HG03521 (cell line): ENCODE measurements at regions not wholly inside any gene's neighbourhood (a gene's known extent, or its start where the extent isn't known, plus 50 kb on each side); places are given as distances from the start of the nearest gene placed in this dataset.
"Not testable (repeated sequence)": the region's sequence is repeated elsewhere in the genome, so short reads cannot be mapped to it uniquely, and the experiment has no call there.

Source experiments
- ATAC-seq: cut with Tn5 transposase; IDR thresholded peaks from one replicate; pipeline ENCODE4 v1.9.1; 2021; ENCODE audit warnings: mild to moderate bottlenecking, moderate library complexity; ENCODE audit not compliant: unreplicated experiment

- no peak for ATAC-seq
These were observed 666.5 kb downstream of the FLRT2 start for GRCh38 chr14:86196471-86196870.

GRCh38 chr14:86193756-86194155 lies 663.8 kb downstream of the FLRT2 start:
- no peak for ATAC-seq

DNA sequence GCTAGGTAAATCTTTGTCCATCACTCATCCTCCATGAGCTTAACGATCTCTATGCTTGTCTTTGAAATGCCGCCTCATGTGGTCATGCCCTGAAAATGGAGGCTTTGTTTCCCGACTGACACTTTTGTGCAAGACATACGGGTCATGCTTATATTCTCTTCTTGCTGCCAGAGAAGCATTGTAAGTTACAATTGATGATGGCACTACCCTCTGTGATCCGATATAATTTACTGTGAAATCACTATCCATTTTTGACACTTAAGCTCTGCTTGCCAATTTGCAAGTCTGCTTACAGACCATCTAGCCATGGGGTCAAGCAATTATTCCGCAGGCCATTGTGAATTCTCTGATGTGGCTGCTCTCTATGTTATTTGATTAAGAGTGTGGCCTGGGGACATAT lies 650.0 kb downstream of the FLRT2 start:
- no peak for ATAC-seq

DNA sequence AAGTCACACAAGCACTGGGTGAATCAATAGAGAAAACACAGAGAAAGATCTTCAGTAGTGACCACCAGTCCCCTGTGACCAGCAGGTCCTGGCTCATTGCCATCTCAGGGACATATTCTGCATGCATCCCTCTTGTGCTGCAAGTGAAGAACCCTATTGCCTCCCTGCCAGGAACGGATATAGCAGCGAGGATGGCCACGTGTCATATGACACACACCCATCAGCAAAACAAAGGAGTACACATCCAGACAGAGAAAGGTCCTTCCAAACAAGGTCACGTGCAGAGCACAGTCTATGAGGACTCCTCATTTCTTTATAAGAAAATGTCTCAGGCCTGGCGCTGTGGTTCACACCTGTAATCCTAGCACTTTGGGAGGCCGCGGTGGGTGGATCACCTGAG lies 638.4 kb downstream of the FLRT2 start:
- no peak for ATAC-seq

- no peak for ATAC-seq
These were observed 636.6 kb downstream of the FLRT2 start for GRCh38 chr14:86166541-86166940.

DNA sequence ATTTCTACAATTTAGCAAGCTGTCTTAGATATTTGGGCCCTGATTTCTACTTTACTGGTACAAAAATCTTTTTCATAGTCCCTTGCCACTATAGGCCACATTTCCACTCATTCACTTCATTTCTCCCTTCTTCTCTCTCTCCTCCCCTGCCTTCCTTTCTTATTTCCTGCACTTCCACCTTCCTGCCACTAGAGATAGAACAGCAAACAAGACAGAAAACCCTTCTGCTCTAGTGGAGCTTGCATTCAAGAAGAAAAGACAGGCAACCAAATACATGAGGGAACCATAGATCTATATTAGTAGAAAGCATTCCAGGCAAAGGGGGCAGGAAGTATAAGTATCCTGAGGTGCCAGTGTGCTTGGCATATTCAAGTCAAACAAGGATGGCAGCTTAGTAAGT lies 623.5 kb downstream of the FLRT2 start:
- ATAC-seq, result no peak

- no peak for ATAC-seq
These were observed 613.3 kb downstream of the FLRT2 start for GRCh38 chr14:86143248-86143647.

GRCh38 chr14:86141966-86142365 lies 612.0 kb downstream of the FLRT2 start:
- ATAC-seq, result no peak

- ATAC-seq, result no peak
These were observed 599.5 kb downstream of the FLRT2 start for GRCh38 chr14:86129426-86129825.

GRCh38 chr14:86124328-86124727 lies 594.4 kb downstream of the FLRT2 start:
- no peak for ATAC-seq

DNA sequence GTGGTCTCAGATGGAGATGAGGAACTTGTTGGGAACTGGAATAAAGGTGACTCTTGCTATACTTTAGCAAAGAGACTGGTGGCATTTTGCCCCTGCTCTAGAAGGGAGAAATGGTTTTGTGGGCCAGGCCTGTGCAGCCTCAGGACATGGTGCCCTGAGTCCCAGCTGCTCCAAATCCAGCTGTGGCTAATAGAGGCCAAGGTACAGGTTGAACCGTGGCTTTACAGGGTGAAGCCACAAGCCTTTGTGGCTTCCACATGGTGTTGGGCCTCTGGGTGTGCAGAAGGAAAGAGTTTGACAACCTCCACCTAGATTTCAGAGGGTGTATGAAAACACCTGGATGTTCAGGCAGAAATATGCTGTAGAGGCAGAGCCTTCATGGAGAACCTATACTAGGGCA lies 586.0 kb downstream of the FLRT2 start:
- ATAC-seq, result no peak

GRCh38 chr14:86110871-86111270 lies 580.9 kb downstream of the FLRT2 start:
- ATAC-seq, result not testable (repeated sequence)

DNA sequence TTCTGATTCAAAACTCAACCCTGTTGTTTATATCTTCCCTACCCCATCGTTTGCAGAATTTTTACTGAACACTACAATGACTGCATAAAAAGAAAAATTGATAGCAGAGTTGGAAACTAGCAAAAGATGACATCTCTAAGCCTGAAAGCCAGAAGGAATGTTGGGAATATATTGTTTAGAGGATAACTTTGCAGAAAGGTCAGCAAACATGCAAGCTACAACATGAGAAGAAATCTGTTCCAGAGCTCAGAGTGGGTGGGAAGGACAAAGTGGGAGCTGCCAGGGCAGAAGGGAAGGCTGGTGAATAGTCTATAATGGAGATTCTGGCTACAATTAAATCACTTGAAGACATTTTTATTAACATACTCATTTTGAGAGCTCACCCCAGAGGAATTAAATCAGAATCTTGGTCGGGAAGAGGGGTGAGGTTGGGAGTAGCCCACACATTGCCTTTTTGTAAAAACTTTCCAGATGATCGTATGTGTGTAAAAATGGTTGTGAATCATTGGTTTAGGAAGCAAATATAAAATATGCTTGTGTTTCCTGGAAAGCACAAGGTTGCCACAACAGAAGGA lies 574.8 kb downstream of the FLRT2 start:
- no peak for ATAC-seq

DNA sequence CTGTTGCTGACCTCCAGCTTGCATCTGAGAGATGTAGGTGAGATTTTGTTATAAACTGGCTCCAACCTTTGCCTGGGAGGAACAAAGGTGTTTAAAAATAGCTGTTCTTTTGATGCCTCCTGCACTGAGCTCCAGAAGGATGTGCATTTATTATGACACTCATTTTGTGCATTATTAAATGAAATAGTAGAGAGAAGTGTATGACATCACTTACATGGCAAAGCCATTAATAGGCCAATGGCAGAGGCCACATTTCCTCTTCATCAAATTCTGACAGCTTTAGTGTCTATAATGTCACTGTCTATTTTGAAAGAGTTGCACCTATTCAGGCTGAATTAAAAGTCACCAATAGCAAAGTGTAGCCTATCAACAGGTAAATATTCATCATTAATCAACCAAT lies 564.6 kb downstream of the FLRT2 start:
- ATAC-seq, result no peak

GRCh38 chr14:86091811-86092210 lies 561.9 kb downstream of the FLRT2 start:
- ATAC-seq, result no peak

GRCh38 chr14:86088156-86088555 lies 558.2 kb downstream of the FLRT2 start:
- ATAC-seq, result no peak

DNA sequence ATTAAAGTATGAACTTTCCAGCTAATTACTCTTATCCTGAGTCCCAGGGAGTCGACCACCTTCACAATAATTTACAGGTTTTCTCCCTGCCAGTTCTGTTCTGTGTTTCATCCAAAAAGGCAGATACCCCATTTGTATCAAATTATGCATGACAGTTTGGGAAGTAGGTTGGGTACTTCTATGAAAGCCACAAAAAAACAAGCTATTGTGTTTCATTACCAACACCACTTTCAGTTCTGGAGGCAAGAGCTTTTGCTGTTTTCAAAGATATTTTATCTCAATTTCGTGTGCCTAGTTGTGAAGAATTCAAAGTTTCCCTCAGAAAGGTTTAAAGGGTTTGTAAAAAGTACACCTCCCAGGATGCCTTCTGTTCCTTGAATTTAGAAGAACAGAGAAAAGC lies 557.4 kb downstream of the FLRT2 start:
- ATAC-seq, result no peak

GRCh38 chr14:86086962-86087361 lies 557.0 kb downstream of the FLRT2 start:
- no peak for ATAC-seq

- no peak for ATAC-seq
These were observed 554.2 kb downstream of the FLRT2 start for GRCh38 chr14:86084097-86084496.

DNA sequence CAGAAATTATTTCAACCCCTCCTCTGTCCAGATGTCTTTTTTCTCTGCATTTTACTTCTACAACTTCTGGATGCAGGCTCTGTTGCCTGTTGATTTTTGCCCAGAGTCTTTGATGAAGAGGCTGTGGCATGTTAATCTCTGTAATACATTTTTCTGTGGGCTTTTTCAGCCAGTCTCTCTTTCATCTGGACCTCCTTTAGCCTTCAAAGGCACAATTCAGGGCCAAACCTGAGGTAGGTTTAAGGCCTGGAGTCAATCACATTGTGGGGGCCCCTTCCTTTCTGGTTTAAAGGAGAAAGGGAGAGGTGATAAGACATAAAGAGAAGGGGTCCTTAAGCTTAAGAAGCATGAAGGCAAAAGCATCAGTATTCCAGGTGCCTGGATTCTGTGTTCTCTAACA lies 553.7 kb downstream of the FLRT2 start:
- no peak for ATAC-seq

- ATAC-seq, result no peak
These were observed 542.4 kb downstream of the FLRT2 start for GRCh38 chr14:86072116-86072894.

- no peak for ATAC-seq
These were observed 536.7 kb downstream of the FLRT2 start for GRCh38 chr14:86066651-86067050.

- no peak for ATAC-seq
These were observed 535.5 kb downstream of the FLRT2 start for GRCh38 chr14:86065407-86065806.
